Ovary (tissue), 7 donors: ENCODE measurements at regions not wholly inside any gene's neighbourhood (a gene's known extent, or its start where the extent isn't known, plus 50 kb on each side); places are given as distances from the start of the nearest gene placed in this dataset.

Experiments used
- DNase-seq, 5 donors: peaks; one replicate each; pipeline ENCODE4 v3.0.0-alpha.2; 2019 to 2020
- H3K27ac ChIP-seq, 2 donors: fragments of 200-600 bp; one replicate each; pipeline versions ENCODE4 v1.5.1 to v1.8.0; 2019 to 2022
- H3K27me3 ChIP-seq: fragments of 200-600 bp; one replicate; pipeline ENCODE4 v1.8.0; 2022
- H3K36me3 ChIP-seq: fragments of 200-600 bp; sonication (generic); one replicate; pipeline ENCODE4 v1.5.1; 2019
- H3K4me1 ChIP-seq: one replicate; pipeline ENCODE4 v1.8.1; 2013; ENCODE audit warnings: mild to moderate bottlenecking, moderate library complexity; ENCODE audit not compliant: insufficient read depth
- H3K4me3 ChIP-seq: fragments of 200-600 bp; sonication (generic); one replicate; pipeline ENCODE4 v1.5.1; 2017
- H3K9me3 ChIP-seq, 2 donors: fragments of 200-600 bp in 1 of 2; sonication (generic) in 1 of 2; one replicate each; pipeline versions ENCODE4 v1.5.1 to v1.8.1; 2013 to 2019; ENCODE audit warnings: mild to moderate bottlenecking in 1 of 2, moderate library complexity in 1 of 2
- CTCF ChIP-seq, 3 donors: fragments of 450-650 bp in 2 of 3; fragments of 200-600 bp in 1 of 3; IDR thresholded peaks; one replicate each; pipeline versions ENCODE4 v1.5.1 to v1.8.0; 2016 to 2022; ENCODE audit warnings: antibody characterized with exemption in 3 of 3, mild to moderate bottlenecking in 1 of 3
- EP300 ChIP-seq: sonication (generic); formaldehyde crosslinking; IDR thresholded peaks from one replicate; pipeline ENCODE4 v1.6.1; 2017; ENCODE audit warnings: antibody characterized with exemption
- POLR2A ChIP-seq: fragments of 450-650 bp; IDR thresholded peaks from one replicate; pipeline ENCODE4 v1.6.1; 2017; ENCODE audit warnings: antibody characterized with exemption, mild to moderate bottlenecking, moderate library complexity
- WGBS, 3 donors: extraction: QIAGEN DNeasy Blood & Tissue Kit in 1 of 3; methylation state at CpG; one replicate each; pipeline versions ENCODE4 v1.1.5 to v1.1.7; 2013 to 2017; 5-methylcytosine and 5-hydroxymethylcytosine counted together
- intact Hi-C, 4 donors: fragments of 100-400 bp; cut with DNase I; formaldehyde crosslinking; loops; one replicate each; pipeline versions ENCODE4 v1.11.0 to v1.15.1; 2022 to 2023
- donor health status: DM: no; HTN: no; CAD: no; lungs with moderate emphysema.
- donor health status: DM: no; HTN: no; CAD: no.
- donor health status: Bipolar disorder and iron deficiency.
- donor health status: DM: no; HTN: no; CAD: no.
- donor health status: DM: yes; HTN: yes; CAD: no.

DNA sequence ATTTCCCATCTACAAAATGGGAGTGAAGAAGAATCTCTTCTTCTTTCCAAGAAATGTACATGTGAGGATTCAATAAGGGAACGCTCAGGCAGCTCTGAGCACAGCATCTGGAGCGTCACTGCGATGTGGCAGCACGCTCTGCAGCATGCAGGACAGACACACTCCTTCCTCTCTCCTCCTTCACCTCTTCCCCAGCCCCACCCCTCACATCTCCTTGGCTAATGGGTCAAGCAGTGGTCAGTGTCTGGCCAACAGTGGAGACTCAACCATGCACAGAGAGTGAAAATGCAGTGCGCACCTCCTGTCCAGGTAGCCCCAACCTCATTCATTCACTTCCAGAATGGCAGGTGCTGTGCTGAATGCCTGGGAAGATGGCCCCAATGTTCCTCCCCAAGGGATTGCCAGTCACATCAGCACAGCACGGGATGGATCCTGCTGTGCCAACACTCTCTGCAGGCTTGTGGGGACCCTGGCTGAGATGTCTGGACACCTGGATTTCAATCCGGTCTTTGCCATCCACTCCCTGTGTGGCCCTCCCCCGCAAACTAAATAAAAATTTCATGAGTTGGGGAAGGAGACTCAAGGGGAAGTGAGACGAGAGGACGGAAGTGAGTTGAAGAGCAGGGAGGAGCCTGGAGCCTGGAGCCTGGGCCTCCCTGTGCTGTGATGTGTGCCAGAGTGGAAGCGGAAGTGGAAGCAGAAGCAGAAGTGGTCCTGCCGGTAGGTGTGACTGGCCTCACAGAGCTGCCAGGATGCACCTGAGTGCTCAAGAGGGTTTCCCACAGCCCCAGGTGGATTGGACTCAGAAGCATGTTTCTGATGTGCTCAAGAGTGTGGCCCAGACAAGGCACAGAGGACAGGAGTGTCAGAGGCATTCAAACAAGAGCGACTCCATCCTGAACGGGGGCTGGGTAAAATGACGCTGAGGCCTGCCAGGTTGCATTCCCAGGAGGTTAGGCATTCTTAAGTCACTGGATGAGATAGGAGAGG is 163.9 kb downstream of the SMAD6 start:
- no peak for TF ChIP-seq CTCF (IDR thresholded peaks at IDR 0.05)
- no peak for TF ChIP-seq EP300
- TF ChIP-seq POLR2A, result no peak
- no peak for DNase-seq

DNA sequence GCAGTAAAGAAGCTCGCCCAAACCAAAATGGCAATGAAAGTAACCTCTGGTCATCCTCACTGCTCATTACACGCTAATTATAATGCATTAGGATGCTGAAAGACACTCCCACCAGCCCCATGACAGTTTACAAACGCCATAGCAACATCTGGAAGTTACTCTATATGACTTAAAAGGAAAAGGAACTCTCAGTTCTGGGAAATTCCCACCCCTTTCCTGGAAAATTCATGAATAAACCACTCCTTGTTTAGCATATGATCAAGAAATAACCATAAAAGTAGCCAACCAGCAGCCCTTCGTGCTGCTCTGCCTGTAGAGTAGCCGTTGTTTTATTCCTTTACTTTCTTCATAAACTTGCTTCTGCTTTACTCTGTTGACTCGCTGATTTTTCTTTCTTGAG is 164.6 kb downstream of the SMAD6 start:
- 91 to 94% (median 93%) methylated on average over 6 of the region's 6 CpGs for WGBS, 3 donors
- Histone ChIP-seq H3K27me3 (no peaks in the 10 kb centered on the region), H3K36me3 (no peaks in the 10 kb centered on the region), H3K4me1 (no peaks in the 10 kb centered on the region), H3K27ac (no peak overlapping the region), H3K9me3 (no peaks in the 10 kb centered on the region), H3K4me3 (no peak overlapping the region)
- no peak for DNase-seq
- TF ChIP-seq CTCF (IDR thresholded peaks at IDR 0.05) (no peak), POLR2A (no peak), EP300 (no peak)
- intact Hi-C loops, result no loop called here

More for the DNA sequence above, 163.9 kb downstream of the SMAD6 start:
- Histone ChIP-seq H3K9me3 (no peaks in the 10 kb centered on the region), H3K27me3 (no peaks in the 10 kb centered on the region), H3K4me3 (no peak overlapping the region), H3K27ac (no peak overlapping the region), H3K36me3 (no peaks in the 10 kb centered on the region), H3K4me1 (no peaks in the 10 kb centered on the region)
- intact Hi-C loops, result no loop called here
- WGBS, 3 donors, result 91 to 93% (median 93%) methylated on average over 15 of the region's 15 CpGs

GRCh38 chr15:66868918-66869317 is 166.9 kb downstream of the SMAD6 start:
- no peak for DNase-seq
- no peaks in the 10 kb centered on the region for H3K36me3 ChIP-seq
- no peak for TF ChIP-seq CTCF (IDR thresholded peaks at IDR 0.05)
- no peak for TF ChIP-seq POLR2A
- TF ChIP-seq EP300, result no peak
- no peak overlapping the region for H3K4me3 ChIP-seq
- 58 to 70% (median 60%) methylated on average over 1 of the region's 1 CpG for WGBS, 3 donors
- H3K9me3 ChIP-seq, result no peaks in the 10 kb centered on the region
- intact Hi-C loops, result no loop called here
- no peak overlapping the region for H3K27ac ChIP-seq
- no peaks in the 10 kb centered on the region for H3K27me3 ChIP-seq
- no peaks in the 10 kb centered on the region for H3K4me1 ChIP-seq

GRCh38 chr15:66870880-66871388 is 168.9 kb downstream of the SMAD6 start:
- DNase-seq, result no peak
- intact Hi-C loops, result no loop called here
- Histone ChIP-seq H3K27ac (no peak overlapping the region), H3K4me3 (no peak overlapping the region), H3K36me3 (no peaks in the 10 kb centered on the region), H3K27me3 (no peaks in the 10 kb centered on the region), H3K4me1 (no peaks in the 10 kb centered on the region), H3K9me3 (no peaks in the 10 kb centered on the region)
- TF ChIP-seq CTCF (IDR thresholded peaks at IDR 0.05), result no peak
- TF ChIP-seq EP300, result no peak
- TF ChIP-seq POLR2A, result no peak
